ENCODE measurements at regions not wholly inside any gene's neighbourhood (a gene's known extent, or its start where the extent isn't known, plus 50 kb on each side); places are given as distances from the start of the nearest gene placed in this dataset.

- peak; percentile 28 for DNase-seq (ENCODE audit: low read depth)
These were observed 196.7 kb upstream of the TPRG1 start for GRCh38 chr3:188974856-188975599.

GRCh38 chr3:188975600-188976314 lies 196.0 kb upstream of the TPRG1 start:
- DNase-seq (ENCODE audit: low read depth): no peak

GRCh38 chr3:188976407-188976806 lies 195.4 kb upstream of the TPRG1 start:
- DNase-seq (ENCODE audit: low read depth): no peak

GRCh38 chr3:188978421-188979171 lies 193.2 kb upstream of the TPRG1 start:
- peak; percentile 50 for DNase-seq (ENCODE audit: low read depth)

- no peak for DNase-seq (ENCODE audit: low read depth)
These were observed 192.5 kb upstream of the TPRG1 start for GRCh38 chr3:188979248-188979647.

GRCh38 chr3:188979669-188980310 lies 192.0 kb upstream of the TPRG1 start:
- no peak for DNase-seq (ENCODE audit: low read depth)

- DNase-seq (ENCODE audit: low read depth): no peak
These were observed 178.6 kb upstream of the TPRG1 start for GRCh38 chr3:188993181-188993580.

GRCh38 chr3:189001559-189001958 lies 170.2 kb upstream of the TPRG1 start:
- peak; percentile 80 for DNase-seq (ENCODE audit: low read depth)

- no peak for DNase-seq (ENCODE audit: low read depth)
These were observed 168.4 kb upstream of the TPRG1 start for GRCh38 chr3:189003410-189003809.

GRCh38 chr3:189013224-189013888 lies 158.4 kb upstream of the TPRG1 start:
- DNase-seq (ENCODE audit: low read depth): no peak

GRCh38 chr3:189014526-189014925 lies 157.2 kb upstream of the TPRG1 start:
- DNase-seq (ENCODE audit: low read depth): no peak

GRCh38 chr3:189022576-189023466 lies 148.9 kb upstream of the TPRG1 start:
- peak; percentile 23 for DNase-seq (ENCODE audit: low read depth)

GRCh38 chr3:189025866-189026265 lies 145.9 kb upstream of the TPRG1 start:
- no peak for DNase-seq (ENCODE audit: low read depth)

GRCh38 chr3:189027626-189028155 lies 144.1 kb upstream of the TPRG1 start:
- no peak for DNase-seq (ENCODE audit: low read depth)

- DNase-seq (ENCODE audit: low read depth): no peak
These were observed 132.7 kb upstream of the TPRG1 start for GRCh38 chr3:189038773-189039745.

GRCh38 chr3:189040656-189041335 lies 131.0 kb upstream of the TPRG1 start:
- DNase-seq (ENCODE audit: low read depth): no peak

GRCh38 chr3:189041482-189042090 lies 130.2 kb upstream of the TPRG1 start:
- peak; percentile 62 for DNase-seq (ENCODE audit: low read depth)

- DNase-seq (ENCODE audit: low read depth): no peak
These were observed 128.9 kb upstream of the TPRG1 start for GRCh38 chr3:189042832-189043231.

Data from Daoy (cell line).